ENCODE measurements at regions not wholly inside any gene's neighbourhood (a gene's known extent, or its start where the extent isn't known, plus 50 kb on each side); places are given as distances from the start of the nearest gene placed in this dataset.
"Not testable (repeated sequence)": the region's sequence is repeated elsewhere in the genome, so short reads cannot be mapped to it uniquely, and the experiment has no call there.

GRCh38 chr11:12592283-12592682, 81.9 kb upstream of the TEAD1 start:
- H3K27me3 Mint-ChIP-seq (ENCODE audit: low read depth, unreplicated experiment): peaks cover 2% of the 10 kb centered on the region
- Histone ChIP-seq H3K27me3 (ENCODE audit: insufficient read depth, low read length) (no peaks in the 10 kb centered on the region), H4K20me1 (ENCODE audit: insufficient read depth, low read length) (no peaks in the 10 kb centered on the region), H3K4me3 (ENCODE audit: insufficient read depth, low read depth, low read length) (no peak overlapping the region), H2AFZ (ENCODE audit: low read depth, low read length) (no peak overlapping the region), H3K36me3 (ENCODE audit: insufficient read depth, low read length) (no peaks in the 10 kb centered on the region), H3K79me2 (ENCODE audit: insufficient read depth, low read length) (no peaks in the 10 kb centered on the region), H3K4me2 (ENCODE audit: low read length) (no peak overlapping the region), H3K9ac (ENCODE audit: low read length) (no peak overlapping the region), H3K9me3 (ENCODE audit: insufficient read depth, low read depth, low read length) (no peaks in the 10 kb centered on the region), H3K27ac (ENCODE audit: low read depth, low read length) (no peak overlapping the region), H3K4me1 (ENCODE audit: insufficient read depth, low read length) (peaks cover 8% of the 10 kb centered on the region)
- H3K9me3 Mint-ChIP-seq (ENCODE audit: unreplicated experiment): peaks cover 4% of the 10 kb centered on the region
- peaks cover 8% of the 10 kb centered on the region for H3K4me1 Mint-ChIP-seq (ENCODE audit: low read depth, unreplicated experiment)
- no peak for FAIRE-seq
- no peak overlapping the region for H3K4me3 Mint-ChIP-seq (ENCODE audit: unreplicated experiment)
- TF ChIP-seq EZH2 (IDR thresholded peaks at IDR 0.05; ENCODE audit: insufficient read depth, low read length) (no peak), CTCF (IDR thresholded peaks at IDR 0.05; ENCODE audit: insufficient read depth, low read depth, low read length) (no peak)
- no peak overlapping the region for H3K27ac Mint-ChIP-seq (ENCODE audit: unreplicated experiment)
- H3K36me3 Mint-ChIP-seq (ENCODE audit: low read depth, unreplicated experiment): no peaks in the 10 kb centered on the region
- DNase-seq (ENCODE audit: low read depth): no peak

GRCh38 chr11:12595089-12595847, 79.0 kb upstream of the TEAD1 start:
- not testable (repeated sequence) for FAIRE-seq; H3K4me3 ChIP-seq (ENCODE audit: insufficient read depth, low read depth, low read length)

GRCh38 chr11:12598330-12599256, 75.6 kb upstream of the TEAD1 start:
- no peaks in the 10 kb centered on the region for H4K20me1 ChIP-seq (ENCODE audit: insufficient read depth, low read length)
- peak; percentile 72 for DNase-seq (ENCODE audit: low read depth)
- no peak overlapping the region for H3K9ac ChIP-seq (ENCODE audit: low read length)
- peaks cover 7% of the 10 kb centered on the region for H3K4me1 Mint-ChIP-seq (ENCODE audit: low read depth, unreplicated experiment)
- no peaks in the 10 kb centered on the region for H3K36me3 Mint-ChIP-seq (ENCODE audit: low read depth, unreplicated experiment)
- no peak overlapping the region for H2AFZ ChIP-seq (ENCODE audit: low read depth, low read length)
- no peaks in the 10 kb centered on the region for H3K79me2 ChIP-seq (ENCODE audit: insufficient read depth, low read length)
- H3K36me3 ChIP-seq (ENCODE audit: insufficient read depth, low read length): no peaks in the 10 kb centered on the region
- no peaks in the 10 kb centered on the region for H3K27me3 Mint-ChIP-seq (ENCODE audit: low read depth, unreplicated experiment)
- no peak overlapping the region for H3K4me3 ChIP-seq (ENCODE audit: insufficient read depth, low read depth, low read length)
- TF ChIP-seq CTCF (IDR thresholded peaks at IDR 0.05; ENCODE audit: insufficient read depth, low read depth, low read length) (no peak), EZH2 (IDR thresholded peaks at IDR 0.05; ENCODE audit: insufficient read depth, low read length) (no peak)
- H3K9me3 ChIP-seq (ENCODE audit: insufficient read depth, low read depth, low read length): no peaks in the 10 kb centered on the region
- no peak overlapping the region for H3K27ac ChIP-seq (ENCODE audit: low read depth, low read length)
- no peak overlapping the region for H3K27ac Mint-ChIP-seq (ENCODE audit: unreplicated experiment)
- peaks cover 4% of the 10 kb centered on the region for H3K9me3 Mint-ChIP-seq (ENCODE audit: unreplicated experiment)
- peaks cover 14% of the 10 kb centered on the region for H3K4me1 ChIP-seq (ENCODE audit: insufficient read depth, low read length)
- H3K4me3 Mint-ChIP-seq (ENCODE audit: unreplicated experiment): no peak overlapping the region
- no peak for FAIRE-seq
- H3K27me3 ChIP-seq (ENCODE audit: insufficient read depth, low read length): no peaks in the 10 kb centered on the region
- H3K4me2 ChIP-seq (ENCODE audit: low read length): peak overlapping the region; percentile 3

More at GRCh38 chr11:12595089-12595847, 79.0 kb upstream of the TEAD1 start:
- not testable (repeated sequence) for H3K27me3 ChIP-seq (ENCODE audit: insufficient read depth, low read length); H3K36me3 ChIP-seq (ENCODE audit: insufficient read depth, low read length); H3K9me3 Mint-ChIP-seq (ENCODE audit: unreplicated experiment); H3K27me3 Mint-ChIP-seq (ENCODE audit: low read depth, unreplicated experiment); H3K4me1 ChIP-seq (ENCODE audit: insufficient read depth, low read length); H3K9ac ChIP-seq (ENCODE audit: low read length); H4K20me1 ChIP-seq (ENCODE audit: insufficient read depth, low read length); H3K4me2 ChIP-seq (ENCODE audit: low read length); H2AFZ ChIP-seq (ENCODE audit: low read depth, low read length); H3K27ac Mint-ChIP-seq (ENCODE audit: unreplicated experiment); H3K4me3 Mint-ChIP-seq (ENCODE audit: unreplicated experiment); DNase-seq (ENCODE audit: low read depth); H3K27ac ChIP-seq (ENCODE audit: low read depth, low read length); H3K79me2 ChIP-seq (ENCODE audit: insufficient read depth, low read length); H3K4me1 Mint-ChIP-seq (ENCODE audit: low read depth, unreplicated experiment); H3K9me3 ChIP-seq (ENCODE audit: insufficient read depth, low read depth, low read length); H3K36me3 Mint-ChIP-seq (ENCODE audit: low read depth, unreplicated experiment)

Data from astrocyte (in vitro differentiated cells and primary cell).